A204.1 (cell line): ENCODE measurements at regions not wholly inside any gene's neighbourhood (a gene's known extent, or its start where the extent isn't known, plus 50 kb on each side); places are given as distances from the start of the nearest gene placed in this dataset.
"Not testable (repeated sequence)": the region's sequence is repeated elsewhere in the genome, so short reads cannot be mapped to it uniquely, and the experiment has no call there.

Source experiments
- FAIRE-seq: peaks from 2 replicates; lab custom pipeline; 2012; peaks lifted over from hg19 to GRCh38; lab: Jason Lieb, UNC

GRCh38 chr12:69131077-69131476, 108.3 kb upstream of the CPSF6 start:
- no peak for FAIRE-seq

- FAIRE-seq: no peak
These were observed 102.3 kb upstream of the CPSF6 start for GRCh38 chr12:69136931-69137613.

GRCh38 chr12:69141074-69141473, 98.3 kb upstream of the CPSF6 start:
- no peak for FAIRE-seq

- FAIRE-seq: no peak
These were observed 90.1 kb upstream of the CPSF6 start for GRCh38 chr12:69149270-69149669.

GRCh38 chr12:69150083-69150795, 89.1 kb upstream of the CPSF6 start:
- no peak for FAIRE-seq

GRCh38 chr12:69150796-69151127, 88.6 kb upstream of the CPSF6 start:
- FAIRE-seq: no peak

- no peak for FAIRE-seq
These were observed 88.1 kb upstream of the CPSF6 start for GRCh38 chr12:69151254-69151764.

- peak; percentile 85 for FAIRE-seq
These were observed 84.6 kb upstream of the CPSF6 start for GRCh38 chr12:69154585-69155363.

GRCh38 chr12:69157023-69157655, 82.2 kb upstream of the CPSF6 start:
- FAIRE-seq: no peak

GRCh38 chr12:69161829-69162228, 77.5 kb upstream of the CPSF6 start:
- no peak for FAIRE-seq

- FAIRE-seq: no peak
These were observed 75.5 kb upstream of the CPSF6 start for GRCh38 chr12:69163681-69164362.

- no peak for FAIRE-seq
These were observed 71.7 kb upstream of the CPSF6 start for GRCh38 chr12:69167648-69168165.

- no peak for FAIRE-seq
These were observed 71.0 kb upstream of the CPSF6 start for GRCh38 chr12:69168363-69168762.

GRCh38 chr12:69168828-69169227, 70.5 kb upstream of the CPSF6 start:
- no peak for FAIRE-seq

GRCh38 chr12:69170293-69170692, 69.1 kb upstream of the CPSF6 start:
- FAIRE-seq: no peak

GRCh38 chr12:69171881-69172280, 67.5 kb upstream of the CPSF6 start:
- FAIRE-seq: no peak

- FAIRE-seq: no peak
These were observed 66.9 kb upstream of the CPSF6 start for GRCh38 chr12:69172491-69172890.

GRCh38 chr12:69173368-69173767, 66.0 kb upstream of the CPSF6 start:
- no peak for FAIRE-seq

GRCh38 chr12:69179786-69180185, 59.6 kb upstream of the CPSF6 start:
- no peak for FAIRE-seq

GRCh38 chr12:69187572-69187971, 51.8 kb upstream of the CPSF6 start:
- FAIRE-seq: not testable (repeated sequence)

GRCh38 chr12:69189378-69189978, 49.9 kb upstream of the CPSF6 start:
- FAIRE-seq: peak; percentile 52
